Hepatocyte (in vitro differentiated cells): ENCODE measurements at regions not wholly inside any gene's neighbourhood (a gene's known extent, or its start where the extent isn't known, plus 50 kb on each side); places are given as distances from the start of the nearest gene placed in this dataset.

Source experiments
- DNase-seq: peaks from one replicate; pipeline ENCODE4 v3.0.0-alpha.2; 2016; ENCODE audit warnings: low spot score
- H2AFZ ChIP-seq: fragments of 200-600 bp; sonication (generic); 2 replicates; pipeline ENCODE4 v1.6.0; 2016; ENCODE audit warnings: antibody characterized with exemption, mild to moderate bottlenecking
- H3K27ac ChIP-seq: fragments of 200-600 bp; sonication (generic); 2 replicates; pipeline ENCODE4 v1.5.1; 2016; ENCODE audit warnings: mild to moderate bottlenecking
- H3K27me3 ChIP-seq: fragments of 200-600 bp; sonication (generic); 2 replicates; pipeline ENCODE4 v1.6.1; 2016
- H3K36me3 ChIP-seq: fragments of 200-600 bp; sonication (generic); replicated peaks from 2 replicates; pipeline ENCODE4 v1.5.1; 2016; ENCODE audit warnings: low read depth; ENCODE audit not compliant: insufficient read depth
- H3K4me1 ChIP-seq: fragments of 200-600 bp; sonication (generic); 2 replicates; pipeline ENCODE4 v1.5.1; 2016; ENCODE audit warnings: mild to moderate bottlenecking, moderate library complexity; ENCODE audit not compliant: insufficient read depth
- H3K4me2 ChIP-seq: fragments of 200-600 bp; sonication (generic); 2 replicates; pipeline ENCODE4 v1.6.0; 2016
- H3K4me3 ChIP-seq: fragments of 200-600 bp; sonication (generic); 2 replicates; pipeline ENCODE4 v1.5.1; 2016; ENCODE audit warnings: mild to moderate bottlenecking
- H3K79me2 ChIP-seq: fragments of 200-600 bp; sonication (generic); 2 replicates; pipeline ENCODE4 v1.6.0; 2017; ENCODE audit warnings: mild to moderate bottlenecking
- H3K9me2 ChIP-seq: fragments of 200-600 bp; sonication (generic); replicated peaks from 2 replicates; pipeline ENCODE4 v1.6.0; 2017; ENCODE audit warnings: mild to moderate bottlenecking; ENCODE audit not compliant: insufficient read depth
- H3K9me3 ChIP-seq: fragments of 200-600 bp; sonication (generic); 2 replicates; pipeline ENCODE4 v1.5.1; 2016; ENCODE audit warnings: low read depth, mild to moderate bottlenecking
- H4K20me1 ChIP-seq: fragments of 200-600 bp; sonication (generic); 2 replicates; pipeline ENCODE4 v1.6.0; 2016; ENCODE audit warnings: mild to moderate bottlenecking; ENCODE audit not compliant: insufficient read depth, poor library complexity, severe bottlenecking
- CTCF ChIP-seq: fragments of 200-600 bp; sonication (generic); IDR thresholded peaks from 2 replicates; pipeline ENCODE4 v1.5.1; 2016; ENCODE audit warnings: antibody characterized with exemption, mild to moderate bottlenecking; ENCODE audit not compliant: poor library complexity
- EZH2 ChIP-seq: fragments of 200-600 bp; sonication (generic); IDR thresholded peaks from 2 replicates; pipeline ENCODE4 v1.6.1; 2016; ENCODE audit warnings: antibody characterized with exemption, mild to moderate bottlenecking, borderline replicate concordance
- EZH2phosphoT487 ChIP-seq: fragments of 200-600 bp; sonication (generic); IDR thresholded peaks from one replicate; pipeline ENCODE4 v1.6.1; 2018; ENCODE audit warnings: antibody characterized with exemption, mild to moderate bottlenecking, low read depth, moderate library complexity; ENCODE audit not compliant: unreplicated experiment, severe bottlenecking
- WGBS: methylation state at CpG from one replicate; pipeline ENCODE4 v1.1.6; 2016; ENCODE audit warnings: low lambda C conversion rate; ENCODE audit errors: missing lambda C conversion rate; 5-methylcytosine and 5-hydroxymethylcytosine counted together

- H3K4me3 ChIP-seq = no peak overlapping the region
- 89% methylated on average over 5 of the region's 5 CpGs for WGBS
- DNase-seq = no peak
- peaks cover 7% of the 10 kb centered on the region for H3K4me1 ChIP-seq
- no peak overlapping the region for H3K27ac ChIP-seq
- H2AFZ ChIP-seq = no peak overlapping the region
- TF ChIP-seq EZH2phosphoT487 (no peak), CTCF (no peak), EZH2 (no peak)
- H3K4me2 ChIP-seq = no peak overlapping the region
- no peaks in the 10 kb centered on the region for H3K27me3 ChIP-seq
- H4K20me1 ChIP-seq = no peaks in the 10 kb centered on the region
- H3K9me3 ChIP-seq = peaks cover 4% of the 10 kb centered on the region
- H3K9me2 ChIP-seq = no peaks in the 10 kb centered on the region
- no peaks in the 10 kb centered on the region for H3K36me3 ChIP-seq
- no peaks in the 10 kb centered on the region for H3K79me2 ChIP-seq
Observed at GRCh38 chr2:168355779-168356476, 100.1 kb upstream of the CERS6 start.

DNA sequence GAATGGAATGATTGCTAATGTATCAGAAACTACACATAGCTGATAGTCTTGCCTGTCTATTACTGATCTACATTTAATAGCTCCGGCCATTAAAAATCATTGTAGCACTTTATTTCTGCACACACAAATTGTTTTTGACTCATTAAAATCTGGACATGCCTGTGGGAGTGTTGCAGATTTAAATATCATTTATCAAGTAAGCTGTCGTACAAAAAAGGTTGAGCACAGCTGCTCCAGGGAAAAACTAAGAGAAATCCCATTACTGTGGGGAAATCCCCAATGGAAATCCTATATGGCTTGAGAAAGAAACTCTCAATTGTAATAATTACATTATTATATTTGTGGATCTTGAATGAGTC, 99.6 kb upstream of the CERS6 start:
- Histone ChIP-seq H3K4me2 (no peak overlapping the region), H3K4me1 (peaks cover 7% of the 10 kb centered on the region), H3K9me2 (no peaks in the 10 kb centered on the region), H2AFZ (no peak overlapping the region), H3K9me3 (peaks cover 4% of the 10 kb centered on the region), H3K4me3 (no peak overlapping the region), H3K27ac (no peak overlapping the region), H3K36me3 (no peaks in the 10 kb centered on the region), H3K27me3 (no peaks in the 10 kb centered on the region), H4K20me1 (no peaks in the 10 kb centered on the region), H3K79me2 (no peaks in the 10 kb centered on the region)
- TF ChIP-seq CTCF (no peak), EZH2 (no peak), EZH2phosphoT487 (no peak)
- no peak for DNase-seq
- 100% methylated on average over 2 of the region's 2 CpGs for WGBS

DNA sequence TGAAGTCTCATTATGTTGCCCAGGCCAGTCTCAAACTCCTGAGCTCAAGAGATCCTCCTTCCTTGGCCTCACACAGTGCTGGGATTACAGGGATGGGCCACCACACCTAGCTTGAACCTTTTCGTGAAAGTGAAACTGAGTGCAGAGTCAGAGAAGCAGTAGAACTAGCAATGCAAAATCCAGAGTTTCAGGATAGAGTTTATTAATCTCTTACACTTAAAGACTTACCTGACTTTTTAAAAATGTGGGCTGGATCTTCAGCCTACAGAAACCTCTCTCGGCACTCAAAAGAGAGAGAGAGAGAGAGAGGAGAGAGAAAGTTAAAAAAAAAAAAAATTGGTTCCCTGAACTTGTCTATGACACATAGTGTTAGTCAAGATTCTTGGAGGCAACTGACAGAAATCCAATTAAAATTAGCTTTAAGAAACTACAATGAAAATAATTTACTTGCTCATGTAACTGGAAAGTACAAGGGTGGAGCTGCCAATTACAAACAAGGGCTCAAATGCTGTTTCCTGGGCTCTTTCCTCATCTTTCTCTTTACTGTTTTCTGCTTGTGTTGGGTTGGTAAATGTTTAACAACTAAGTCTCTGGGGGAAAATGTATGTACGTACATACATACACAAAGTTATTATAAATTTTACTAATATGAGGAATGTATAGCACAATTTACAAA, 98.1 kb upstream of the CERS6 start:
- Histone ChIP-seq H3K9me2 (no peaks in the 10 kb centered on the region), H3K27ac (no peak overlapping the region), H3K4me1 (peaks cover 7% of the 10 kb centered on the region), H3K79me2 (no peaks in the 10 kb centered on the region), H4K20me1 (no peaks in the 10 kb centered on the region), H2AFZ (no peak overlapping the region), H3K4me2 (no peak overlapping the region), H3K36me3 (no peaks in the 10 kb centered on the region), H3K4me3 (no peak overlapping the region), H3K27me3 (no peaks in the 10 kb centered on the region), H3K9me3 (peaks cover 4% of the 10 kb centered on the region)
- no peak for DNase-seq
- TF ChIP-seq EZH2phosphoT487 (no peak), EZH2 (no peak), CTCF (no peak)
- WGBS = 76% methylated on average over 3 of the region's 3 CpGs
